Inflammatory macrophage treated with lipopolysaccharide for 4 hours (primary cell): ENCODE measurements at regions not wholly inside any gene's neighbourhood (a gene's known extent, or its start where the extent isn't known, plus 50 kb on each side); places are given as distances from the start of the nearest gene placed in this dataset.

ENCODE experiments used
- DNase-seq: peaks from one replicate; pipeline ENCODE4 v3.0.0-alpha.2; 2020

DNA sequence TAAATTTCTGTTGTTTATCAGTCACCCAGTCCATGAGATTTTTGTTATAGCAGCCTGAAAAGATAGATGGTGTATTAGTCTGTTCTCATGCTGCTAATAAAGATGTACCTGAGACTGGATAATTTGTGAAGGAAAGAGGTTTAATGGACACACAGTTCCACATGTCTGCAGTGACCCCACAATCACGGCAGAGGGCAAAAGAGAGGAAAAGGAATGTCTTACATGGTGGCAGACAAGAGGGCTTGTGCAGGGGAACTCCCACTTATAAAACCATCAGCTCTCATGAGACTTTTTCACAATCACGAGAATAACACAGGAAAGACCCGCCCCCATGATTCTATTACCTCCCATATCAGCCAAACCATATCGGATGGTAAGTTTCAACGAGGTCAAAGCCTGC is 309.2 kb downstream of the LIG4 start:
- DNase-seq, result no peak

DNA sequence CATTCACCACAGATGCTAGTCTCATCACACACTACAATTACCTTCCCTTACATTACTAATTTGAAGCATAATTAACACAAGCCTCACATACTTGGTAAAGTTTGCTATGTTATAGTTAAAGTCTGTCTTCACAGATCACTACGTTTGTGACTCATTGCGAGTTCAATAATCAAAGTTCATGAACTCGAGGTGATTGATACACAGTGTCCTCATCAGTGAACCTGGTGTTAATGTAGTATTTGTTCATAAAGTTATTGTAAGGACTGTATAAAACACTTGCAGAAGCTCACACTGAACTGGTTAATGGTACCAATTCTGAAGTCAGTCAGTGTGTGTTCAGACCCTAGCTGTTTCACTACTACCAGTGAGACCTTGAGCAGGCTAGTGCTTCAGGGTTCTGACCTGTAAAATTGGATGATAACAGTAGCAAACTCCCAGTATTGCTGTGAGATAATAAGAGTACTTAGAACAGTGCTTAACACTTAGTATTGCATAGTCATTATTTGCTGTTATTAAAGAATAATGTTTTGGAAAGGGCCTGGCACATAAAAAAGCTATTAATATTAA is 313.3 kb downstream of the LIG4 start:
- DNase-seq, result no peak

DNA sequence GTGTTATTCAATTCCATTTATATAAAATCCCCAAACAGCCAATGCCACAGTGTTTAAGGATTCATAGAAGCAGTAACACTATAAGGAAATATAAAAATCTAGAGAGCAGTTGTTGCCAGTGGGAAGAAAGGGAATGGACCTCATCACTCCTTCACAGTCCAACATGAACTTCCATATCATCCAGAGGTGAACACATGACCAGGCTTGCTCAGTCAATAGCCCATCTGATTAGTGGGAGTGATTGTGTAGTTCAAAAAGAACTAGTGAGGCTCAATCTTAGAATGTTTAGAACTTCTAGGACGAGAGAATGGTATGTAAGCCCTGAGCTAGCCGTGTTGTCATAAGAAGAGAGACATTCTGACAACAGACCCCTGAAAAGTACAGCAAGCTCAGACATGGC is 314.1 kb downstream of the LIG4 start:
- DNase-seq, result no peak

DNA sequence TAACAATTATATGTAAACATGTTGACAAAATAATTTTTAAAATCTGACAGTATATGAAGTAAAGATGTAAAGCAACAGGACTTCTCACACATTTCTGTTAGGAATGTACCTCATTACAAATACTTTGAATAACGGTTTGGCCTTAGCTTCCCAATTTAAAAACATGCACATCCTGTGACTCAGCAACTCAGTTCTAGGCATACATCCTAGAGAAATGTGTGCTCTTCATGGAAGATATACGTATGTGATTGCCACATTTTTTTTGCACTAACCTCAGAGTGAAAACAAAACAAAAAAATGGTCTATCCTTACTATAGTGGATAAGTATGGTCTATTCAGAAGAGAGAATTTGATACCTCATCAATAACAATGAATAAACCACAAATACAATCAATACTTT is 314.6 kb downstream of the LIG4 start:
- no peak for DNase-seq

DNA sequence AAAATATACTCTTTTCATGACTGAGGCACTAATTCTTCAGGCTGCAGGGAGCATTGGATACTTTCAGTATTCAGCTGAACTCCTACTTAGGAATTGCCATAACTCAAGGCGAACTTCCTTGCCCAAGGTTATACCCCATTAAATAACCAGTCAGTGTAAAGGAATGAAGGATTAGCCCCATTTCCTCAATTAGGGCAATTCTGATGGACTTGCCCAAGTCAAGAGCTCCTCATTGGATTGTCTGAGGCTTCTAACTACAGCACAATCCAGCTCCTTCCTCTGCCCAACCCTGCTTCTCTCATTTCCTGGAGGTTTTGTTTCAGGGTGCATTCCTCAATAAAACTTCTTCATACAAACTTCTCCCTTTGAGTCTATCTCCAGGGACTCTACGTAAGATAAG is 329.2 kb downstream of the LIG4 start:
- no peak for DNase-seq

DNA sequence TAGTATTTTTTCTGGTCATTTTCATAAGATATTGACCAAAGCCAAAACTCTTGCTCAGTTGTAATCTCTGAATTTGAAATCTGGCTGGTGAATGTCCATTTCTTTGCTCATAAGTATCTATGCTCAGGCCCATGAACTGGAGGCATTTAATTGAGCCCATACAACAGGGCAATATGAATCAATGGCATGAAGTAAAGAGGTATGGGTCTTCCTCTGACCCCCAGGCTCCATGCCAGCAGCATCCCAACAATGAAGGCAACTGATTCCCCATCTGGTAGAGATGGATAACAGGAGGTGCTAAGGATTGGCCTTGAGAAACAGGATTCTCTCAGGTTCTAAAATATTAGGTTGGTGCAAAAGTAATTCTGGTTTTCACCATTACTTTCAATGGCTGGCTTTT is 330.8 kb downstream of the LIG4 start:
- no peak for DNase-seq

DNA sequence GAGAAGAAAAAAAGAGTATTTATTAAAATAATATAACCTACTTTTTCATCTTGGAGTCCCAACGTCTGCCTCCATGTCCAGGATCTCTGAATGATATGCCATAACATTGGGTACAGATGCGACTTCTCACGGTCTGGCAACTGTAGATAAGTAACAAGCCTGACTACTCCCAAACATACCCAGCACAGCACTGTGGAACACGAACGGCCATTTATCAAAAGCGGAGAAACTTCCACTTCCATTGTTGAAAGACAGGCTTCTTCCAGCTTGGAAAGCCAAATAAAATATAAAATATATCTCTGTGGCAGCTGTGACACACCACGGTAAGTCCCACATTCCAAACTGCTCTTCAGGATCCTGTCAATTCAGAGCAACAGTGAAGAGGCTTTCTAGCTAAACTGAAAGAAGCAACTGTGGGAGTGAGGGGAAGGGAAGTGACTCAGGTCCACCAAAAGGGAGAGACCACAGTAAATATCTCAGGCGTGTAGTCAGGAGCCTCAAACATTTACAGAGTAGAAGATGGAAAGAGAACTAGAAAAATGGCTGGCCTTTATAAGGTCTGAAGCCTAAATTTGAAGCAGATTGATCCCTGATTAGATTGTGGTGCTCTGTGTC is 331.7 kb downstream of the LIG4 start:
- DNase-seq, result no peak

DNA sequence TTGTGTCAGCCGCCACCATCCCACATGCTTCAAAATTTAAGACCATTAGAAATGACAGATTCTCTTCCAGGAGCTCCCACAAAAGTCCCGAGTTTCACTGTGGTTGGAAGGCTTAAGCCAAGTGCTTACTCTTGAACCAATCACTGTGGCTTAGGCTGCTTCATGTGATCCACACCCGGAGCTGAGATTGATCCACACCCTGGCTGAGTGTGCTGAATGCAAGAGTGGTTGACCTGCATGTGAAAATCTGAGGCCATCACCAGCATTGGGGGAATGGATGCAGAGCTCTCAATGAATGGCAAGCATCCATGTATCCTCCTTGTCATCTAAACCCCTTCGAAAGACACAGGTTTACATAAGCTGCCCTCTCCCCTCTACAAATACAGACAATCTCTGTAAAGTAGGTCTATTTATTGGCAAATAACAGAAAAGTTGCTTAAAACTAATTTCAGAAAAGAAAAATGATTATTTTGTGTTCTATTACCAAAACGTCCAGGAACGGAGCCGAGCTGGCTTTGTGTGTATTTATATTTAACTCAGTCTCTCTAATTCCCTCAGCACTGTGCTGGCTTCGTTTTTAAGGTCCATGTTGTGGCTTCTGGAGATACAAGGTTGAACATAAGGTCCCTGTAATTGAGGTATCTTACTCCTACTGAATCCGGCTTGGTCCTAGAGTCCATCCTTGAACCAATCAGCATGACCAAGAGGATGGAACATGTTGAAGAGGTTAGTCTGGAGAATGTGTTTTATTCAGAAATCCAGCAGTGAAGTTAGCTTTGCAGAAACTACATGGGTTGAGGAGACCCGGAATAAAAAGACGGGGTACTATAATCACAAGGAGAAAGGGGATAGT is 332.4 kb downstream of the LIG4 start:
- no peak for DNase-seq

DNA sequence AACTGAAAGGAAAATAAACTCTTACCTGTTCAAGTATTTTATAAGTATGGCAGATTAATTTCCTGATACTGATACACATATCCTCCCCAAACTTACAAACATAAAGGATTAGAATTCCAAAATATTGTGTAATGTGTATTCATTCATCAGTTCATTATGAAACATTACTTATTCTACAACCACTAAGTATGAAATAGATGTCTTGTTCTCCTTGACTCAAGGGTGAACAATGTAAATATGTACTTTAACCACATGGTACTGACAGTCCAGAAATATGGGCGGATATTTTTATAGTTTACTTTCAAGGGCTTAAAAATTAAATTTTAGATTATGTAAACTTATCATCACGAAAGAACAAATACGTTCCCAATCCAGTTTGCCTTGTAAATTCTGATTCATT is 334.0 kb downstream of the LIG4 start:
- DNase-seq, result no peak

DNA sequence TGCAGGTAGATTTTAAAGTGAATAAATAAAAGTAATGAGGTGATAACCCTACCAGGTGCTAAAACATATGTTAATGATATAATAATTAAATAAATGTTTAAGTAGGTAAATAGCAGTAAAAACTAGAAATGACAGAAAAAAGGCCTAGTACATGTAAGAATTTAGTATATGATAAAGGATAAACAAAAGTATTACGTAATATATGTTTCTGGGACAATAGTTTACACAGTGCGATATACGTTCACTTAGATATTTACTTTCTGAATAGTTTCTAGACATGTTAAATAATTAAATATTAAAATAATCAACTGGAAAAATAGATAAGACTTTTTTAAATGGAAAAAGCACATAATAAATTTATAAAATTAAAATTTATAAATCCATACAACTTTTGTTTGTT is 340.9 kb downstream of the LIG4 start:
- DNase-seq, result no peak

DNA sequence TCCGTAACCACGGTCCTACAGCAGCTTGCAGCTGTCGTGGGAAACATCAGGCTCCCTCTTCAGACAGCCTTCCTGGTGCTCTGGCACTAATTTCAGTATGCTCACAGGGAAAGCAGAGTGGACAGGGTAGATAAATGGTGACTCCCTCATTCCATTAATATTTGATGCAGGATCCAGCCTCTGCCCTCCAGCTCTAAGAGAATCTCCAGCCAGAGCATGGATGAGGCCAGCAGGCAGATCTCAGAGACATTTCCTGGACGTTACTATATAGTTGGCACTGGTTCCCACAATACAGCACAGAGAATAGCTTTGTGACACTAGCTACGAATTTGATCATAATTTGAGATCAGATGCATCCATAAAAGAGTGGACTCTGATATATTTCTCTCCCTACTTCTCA is 341.4 kb downstream of the LIG4 start:
- DNase-seq, result no peak

DNA sequence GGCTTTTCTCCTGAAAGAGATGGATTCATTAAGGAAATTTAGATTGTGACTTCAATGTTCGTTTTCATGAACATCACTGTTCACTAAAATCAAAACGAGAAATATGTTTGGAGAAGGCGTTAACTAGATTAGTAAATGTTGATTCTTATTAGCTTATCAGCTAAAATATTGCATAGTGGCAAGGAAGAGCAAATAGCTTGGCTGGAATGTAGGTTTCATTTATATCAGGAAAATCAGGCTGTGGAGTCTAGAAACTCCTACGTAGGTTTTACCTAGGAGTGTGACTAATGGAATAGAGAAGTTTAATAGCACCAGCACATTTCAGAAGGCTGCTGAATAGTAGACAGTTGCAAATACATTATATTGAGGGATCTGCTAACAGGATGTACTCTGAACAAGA is 344.9 kb downstream of the LIG4 start:
- DNase-seq, result no peak

DNA sequence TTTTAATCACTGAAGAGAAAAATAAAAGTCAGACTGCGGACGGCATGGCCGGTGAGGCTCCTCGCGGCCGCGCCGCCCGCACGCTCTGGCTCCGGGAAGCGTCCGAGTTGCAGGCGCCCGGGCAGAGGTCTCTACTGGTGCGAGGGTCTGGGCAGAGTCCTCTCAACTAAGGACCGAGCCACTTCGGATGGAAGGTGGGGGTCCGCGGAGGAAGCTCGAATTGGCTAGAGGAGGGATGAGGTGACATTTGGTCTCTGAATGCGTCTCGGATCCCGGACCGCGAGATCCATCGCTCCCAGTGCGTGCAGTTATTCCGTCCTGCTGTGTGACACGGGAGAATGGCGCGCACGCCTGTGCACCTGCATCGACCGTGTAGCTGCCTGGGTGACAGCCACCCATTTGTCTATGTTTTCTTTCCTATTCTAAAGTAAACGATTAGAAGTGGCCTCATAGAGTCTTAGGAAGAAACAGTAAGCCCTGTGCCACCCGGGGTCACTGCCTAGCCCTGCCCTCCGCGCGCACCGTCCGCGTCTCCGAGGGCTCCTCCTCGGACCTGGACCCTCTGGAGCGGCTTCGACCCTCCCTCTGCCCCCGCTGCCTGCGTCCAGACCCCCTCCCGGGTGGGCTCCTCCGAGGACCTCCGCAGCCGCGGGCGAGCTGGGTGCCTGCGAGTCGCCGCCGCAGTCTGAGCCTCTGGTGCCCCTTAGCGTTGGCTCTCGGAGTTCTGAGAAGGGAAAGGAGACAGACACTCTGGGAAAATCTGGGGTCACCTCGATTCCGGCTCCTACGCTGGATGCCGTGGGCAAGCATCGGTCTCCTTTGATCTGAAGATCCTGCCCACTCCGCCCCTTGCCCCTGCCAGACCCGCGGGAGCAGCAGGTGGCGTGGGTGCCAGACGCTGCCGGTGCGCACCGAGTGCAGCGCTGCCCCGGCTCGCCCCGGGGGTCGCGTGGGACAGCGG is 347.4 kb downstream of the LIG4 start:
- DNase-seq, result no peak

DNA sequence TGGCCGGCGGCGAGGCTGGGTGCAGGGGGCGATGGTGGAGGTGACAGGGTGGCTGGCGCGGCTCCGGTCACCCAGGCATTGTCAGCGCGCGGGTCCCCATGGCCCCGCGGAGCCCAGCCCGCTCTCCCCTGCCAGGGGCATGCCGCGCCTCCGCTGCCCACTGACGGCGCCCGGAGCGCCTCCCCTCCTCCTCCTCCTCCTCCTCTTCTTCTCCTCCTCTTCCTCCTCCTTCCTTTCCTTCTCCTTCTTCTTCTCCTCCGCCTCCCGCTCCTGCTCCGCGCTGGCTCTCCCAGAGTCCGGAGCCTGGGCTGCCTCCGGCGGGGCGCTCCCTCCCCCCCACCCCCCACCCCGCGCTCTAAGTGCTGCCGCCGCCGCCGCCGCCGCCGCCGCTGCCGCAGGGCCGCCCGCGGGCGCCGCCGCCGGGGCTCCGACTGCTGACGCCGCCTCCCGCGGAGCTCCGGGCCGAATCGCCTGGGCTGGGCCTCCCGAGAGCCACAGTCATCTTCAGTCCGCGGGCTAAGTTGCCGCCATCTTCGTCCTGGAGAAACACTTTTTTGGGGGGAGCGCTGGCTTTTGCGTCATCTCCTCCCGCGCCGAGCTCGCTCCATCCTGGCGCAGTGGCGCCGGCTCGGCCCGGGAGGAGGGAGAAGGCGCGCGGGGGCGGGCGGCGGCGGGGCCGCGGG is 348.3 kb downstream of the LIG4 start:
- no peak for DNase-seq

DNA sequence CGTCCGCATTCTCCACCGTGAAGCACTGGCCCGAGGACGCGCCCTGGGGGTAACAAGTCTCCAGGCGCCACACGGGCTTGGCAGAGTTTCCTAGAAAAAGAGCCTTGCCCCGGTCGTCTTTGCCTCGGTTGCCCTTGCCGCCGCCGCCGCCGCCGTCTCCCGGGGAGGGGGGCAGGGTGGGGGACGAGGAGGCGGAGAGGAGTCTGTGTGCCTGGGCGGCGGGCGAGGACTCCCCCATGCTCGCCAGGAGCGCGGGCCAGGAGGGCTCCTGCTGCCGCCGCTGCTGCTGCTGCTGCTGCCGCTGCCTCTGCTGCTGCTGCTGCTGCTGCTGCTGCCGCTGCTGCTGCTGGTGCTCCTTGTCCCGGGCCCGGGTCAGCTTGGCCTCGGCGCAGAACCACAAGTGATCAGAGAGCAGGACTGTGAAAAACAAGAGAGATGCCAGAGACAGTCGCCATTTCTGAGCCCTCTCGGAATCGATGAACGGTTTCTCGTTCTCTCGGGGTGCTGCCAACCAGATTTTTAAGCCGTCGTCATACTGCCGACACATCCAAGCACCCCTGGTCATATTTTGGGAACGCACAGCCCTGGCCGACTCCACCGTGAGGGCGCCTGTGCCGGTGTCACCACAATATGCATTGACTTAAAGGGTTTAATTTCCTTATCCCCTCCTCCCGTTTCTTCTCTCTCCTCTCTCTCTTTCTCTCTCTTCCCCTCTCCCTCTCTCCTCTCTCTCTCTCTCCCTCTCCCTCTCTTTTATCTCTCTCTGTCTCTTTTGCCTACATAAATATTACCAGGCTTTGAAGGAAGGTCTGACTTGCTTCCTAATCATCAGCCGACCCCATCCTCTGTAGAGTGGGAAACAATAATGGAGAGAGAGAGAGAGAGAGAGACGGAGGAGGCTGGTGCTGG is 349.1 kb downstream of the LIG4 start:
- DNase-seq, result no peak

DNA sequence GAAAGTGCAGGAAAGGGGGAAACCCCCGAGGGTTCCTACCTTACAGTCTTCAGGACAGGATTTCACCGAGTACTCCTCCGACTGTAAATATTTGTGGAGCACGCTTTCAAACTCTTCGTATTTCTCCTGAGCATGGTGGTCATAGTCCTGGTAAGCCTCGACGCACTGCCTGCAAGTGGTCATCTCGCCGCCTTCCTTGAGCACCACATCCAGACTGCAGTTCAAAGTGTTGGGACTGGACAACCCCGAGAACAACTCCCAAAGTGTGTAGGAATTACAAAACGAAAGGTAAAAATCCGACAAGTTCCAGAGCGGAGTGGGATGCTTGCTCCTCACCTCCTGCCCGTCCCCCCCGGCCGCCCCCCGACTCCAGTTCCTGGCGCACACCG is 349.7 kb downstream of the LIG4 start:
- DNase-seq, result no peak

DNA sequence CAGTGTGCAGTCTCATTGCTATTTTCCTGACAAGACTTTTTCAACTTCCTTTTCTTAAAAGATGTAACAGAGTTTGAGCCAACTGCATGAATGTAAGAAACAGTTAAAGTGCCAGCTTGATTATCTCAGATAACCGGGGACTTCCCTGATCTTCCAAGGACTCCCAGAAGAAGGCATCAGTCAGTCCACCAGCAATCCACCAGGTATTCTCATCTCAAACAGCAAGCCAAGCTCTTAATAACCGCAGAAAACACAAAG is 350.1 kb downstream of the LIG4 start:
- no peak for DNase-seq

DNA sequence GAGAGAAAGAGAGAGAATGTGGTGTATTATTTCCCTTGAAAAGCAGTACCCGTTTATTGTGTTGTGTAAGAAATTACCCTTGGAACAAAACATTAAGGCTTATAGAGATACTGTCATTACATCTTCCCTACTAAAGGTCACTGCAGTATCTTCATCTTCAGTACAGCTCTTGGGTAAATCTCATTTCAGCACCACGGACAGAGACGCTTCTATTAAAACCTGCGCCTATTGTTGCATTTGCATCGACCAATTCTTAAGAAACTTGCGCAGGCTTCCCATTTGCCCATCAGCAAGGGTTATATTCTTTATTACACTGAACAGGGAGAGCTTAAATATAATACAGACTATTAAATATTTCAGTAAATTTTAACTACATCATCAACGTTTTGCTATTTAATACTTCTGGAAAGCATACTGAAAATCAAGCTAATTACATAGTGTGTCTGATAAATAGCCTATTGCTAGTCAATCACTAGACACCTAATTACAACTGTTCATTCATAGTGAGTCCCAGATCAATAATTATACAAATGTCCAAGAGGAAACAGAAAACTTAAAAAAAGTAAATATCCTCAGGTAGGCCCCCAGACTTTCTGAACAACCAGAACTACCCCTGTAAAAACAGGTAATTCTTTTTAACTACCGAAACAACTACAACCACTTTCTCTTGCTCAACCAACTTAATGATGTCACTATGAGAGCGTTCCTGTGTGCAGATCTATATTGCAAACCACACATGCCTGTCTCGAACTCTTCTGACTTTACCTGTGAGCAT is 350.6 kb downstream of the LIG4 start:
- peak; percentile 5 for DNase-seq

DNA sequence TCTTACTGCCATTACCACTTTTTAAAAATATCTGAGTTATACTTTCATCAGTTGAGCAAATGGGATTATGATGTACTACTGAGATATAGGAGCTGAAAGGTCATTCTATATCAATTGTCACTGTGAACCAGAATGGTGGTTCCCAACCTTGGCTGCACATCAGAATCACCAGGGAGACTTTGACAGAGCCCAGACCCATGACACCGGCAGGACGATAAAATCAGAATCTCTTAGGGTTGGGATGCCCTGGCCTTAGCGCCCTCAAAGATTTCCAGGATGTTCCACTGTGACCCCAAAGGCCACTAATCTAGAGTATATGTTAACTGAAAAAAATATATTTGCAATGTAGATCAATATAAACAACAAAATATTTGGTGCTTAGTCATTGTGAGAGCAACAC is 355.1 kb downstream of the LIG4 start:
- no peak for DNase-seq

DNA sequence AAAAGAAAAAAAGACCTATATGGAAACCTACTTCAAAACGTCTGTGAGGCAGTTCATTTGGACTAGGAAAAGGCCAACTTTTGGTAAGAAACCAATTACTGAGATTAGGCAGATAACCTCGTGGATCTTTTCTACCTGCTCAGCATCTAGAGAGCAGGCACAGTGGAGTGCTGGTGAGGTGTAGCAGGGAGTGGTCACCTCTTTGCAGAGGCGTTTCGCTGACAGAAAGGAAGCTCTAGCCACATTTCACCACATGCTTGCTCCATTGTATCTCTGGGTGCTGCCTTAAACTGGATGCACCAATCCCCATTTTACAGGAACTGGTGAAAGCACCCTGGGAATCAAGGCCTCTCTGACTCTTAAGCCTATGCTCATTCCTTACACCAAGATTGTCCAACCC is 360.5 kb downstream of the LIG4 start:
- no peak for DNase-seq

DNA sequence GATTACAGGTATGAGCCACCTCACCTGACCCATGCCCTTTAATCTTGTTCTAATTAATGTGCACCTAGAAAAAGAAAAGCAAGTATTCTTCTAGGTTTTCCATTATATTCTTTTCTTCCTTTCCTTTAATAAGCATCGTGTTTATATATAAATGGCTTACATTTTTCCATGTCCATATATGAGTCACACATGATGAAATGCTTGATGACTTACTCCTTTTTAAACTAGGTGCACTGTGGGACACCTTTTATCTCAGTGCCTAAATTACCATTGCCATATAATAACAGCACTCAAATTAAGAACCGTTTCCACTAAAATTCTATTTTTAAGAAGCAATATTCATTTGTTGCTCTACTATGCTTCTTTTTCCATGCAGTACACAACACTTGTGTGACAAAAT is 363.3 kb downstream of the LIG4 start:
- DNase-seq, result no peak
